ENCODE measurements at regions not wholly inside any gene's neighbourhood (a gene's known extent, or its start where the extent isn't known, plus 50 kb on each side); places are given as distances from the start of the nearest gene placed in this dataset.

GRCh38 chr21:35893156-35893555 is 167.2 kb downstream of the SETD4 start:
- no peak for FAIRE-seq

GRCh38 chr21:35886887-35887286 is 173.4 kb downstream of the SETD4 start:
- no peak for FAIRE-seq

GRCh38 chr21:35885942-35886541 is 174.3 kb downstream of the SETD4 start:
- no peak for FAIRE-seq

DNA sequence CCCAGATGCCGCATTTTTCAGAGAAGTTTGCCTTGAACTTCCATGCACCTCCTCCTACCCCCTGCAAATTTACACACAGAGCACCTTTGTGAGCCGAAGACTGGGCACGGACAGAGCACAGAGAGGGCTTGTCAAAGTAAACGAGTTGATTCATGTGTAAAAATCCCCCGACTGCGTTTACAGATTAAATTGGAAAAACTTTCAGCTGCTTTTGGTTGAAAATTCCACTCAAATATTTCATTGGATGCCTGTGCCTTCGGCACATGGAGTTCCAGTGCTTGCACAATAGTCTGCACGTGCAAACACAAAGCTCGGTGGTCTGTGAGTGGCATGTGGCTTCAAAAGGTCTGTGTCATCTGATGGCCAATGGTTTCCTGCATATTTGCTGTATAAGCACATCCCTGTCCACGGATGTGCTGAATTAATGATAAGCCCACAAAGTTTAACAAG is 177.5 kb downstream of the SETD4 start:
- FAIRE-seq = no peak

GRCh38 chr21:35873441-35873840 is 186.9 kb downstream of the SETD4 start:
- FAIRE-seq = no peak

DNA sequence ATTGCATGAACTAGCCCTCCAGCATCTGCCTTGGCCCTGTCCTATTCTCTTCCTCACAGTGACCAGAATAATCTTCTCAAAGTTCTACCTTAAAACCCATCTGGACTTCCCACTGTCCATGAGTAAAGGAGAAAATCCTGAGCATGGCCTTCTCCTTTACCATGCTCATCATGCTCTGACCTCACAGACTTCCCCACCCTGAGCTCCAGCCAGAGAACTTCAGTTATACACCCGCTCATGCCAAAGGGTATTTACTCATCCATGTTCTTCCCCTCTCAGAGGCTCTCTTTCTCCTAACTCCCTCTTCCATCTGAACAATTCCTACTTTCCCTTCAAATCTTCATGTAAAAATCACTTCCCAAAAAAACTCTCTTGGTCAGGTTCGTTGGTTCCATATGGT is 188.4 kb downstream of the SETD4 start:
- no peak for FAIRE-seq

DNA sequence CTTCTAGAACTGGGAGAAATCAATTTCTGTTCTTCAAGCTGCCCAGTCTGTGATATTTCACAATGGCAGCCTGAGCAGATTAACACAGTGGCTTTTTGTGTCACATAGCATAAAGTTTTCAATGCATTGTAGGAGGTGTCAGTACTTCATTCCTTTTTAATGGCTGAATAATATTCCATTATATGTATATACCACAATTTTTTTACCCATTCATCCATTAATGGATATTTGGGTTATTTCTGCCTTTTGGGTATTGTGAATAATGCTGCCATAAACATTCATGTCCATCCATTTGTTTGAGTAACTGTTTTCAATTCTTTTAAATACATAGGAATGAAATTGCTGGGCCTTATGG is 191.5 kb downstream of the SETD4 start:
- FAIRE-seq = no peak

GRCh38 chr21:35868005-35868868 is 192.1 kb downstream of the SETD4 start:
- FAIRE-seq = no peak

DNA sequence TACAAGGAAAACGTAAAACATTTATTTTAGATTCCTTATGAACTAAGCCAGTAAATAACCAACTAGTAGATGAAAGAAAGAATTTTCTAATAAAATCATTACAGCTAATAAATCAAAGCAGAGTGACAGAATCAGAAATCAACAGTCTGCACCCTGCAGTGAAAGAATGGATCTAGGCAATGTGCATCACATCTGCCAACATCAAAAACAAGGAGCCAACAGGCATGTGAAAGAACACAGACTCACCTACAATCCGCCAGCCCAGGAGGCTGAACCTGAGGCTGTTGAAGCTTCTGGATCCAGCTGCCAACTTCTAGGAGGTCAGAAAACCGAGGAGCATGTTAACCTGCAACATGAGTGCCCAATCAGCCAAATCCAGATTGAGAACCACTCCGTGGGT is 196.3 kb downstream of the SETD4 start:
- no peak for FAIRE-seq

DNA sequence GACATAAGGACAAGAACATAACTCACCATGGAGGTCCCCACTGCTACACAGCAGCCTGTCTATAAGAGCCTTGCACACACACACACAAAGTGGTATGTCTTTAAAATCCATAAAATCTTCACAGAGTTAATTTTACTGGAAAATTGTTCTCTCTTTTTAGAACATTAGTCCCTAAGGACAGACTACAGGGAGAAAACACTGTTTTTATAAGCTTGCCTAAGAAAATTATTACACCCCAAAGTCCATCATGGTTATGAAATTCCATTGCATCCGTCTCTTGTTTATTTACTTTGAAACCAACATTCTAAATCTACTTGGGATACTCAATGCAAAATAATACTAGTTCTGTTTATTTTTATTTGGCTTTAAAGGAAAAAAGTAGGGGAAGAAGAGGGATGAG is 197.4 kb downstream of the SETD4 start:
- FAIRE-seq = no peak

GRCh38 chr21:35861661-35862060 is 198.7 kb downstream of the SETD4 start:
- no peak for FAIRE-seq

GRCh38 chr21:35860189-35860869 is 200.0 kb downstream of the SETD4 start:
- no peak for FAIRE-seq

- no peak for FAIRE-seq
Observed at GRCh38 chr21:35859677-35860076, 200.6 kb downstream of the SETD4 start.

GRCh38 chr21:35857095-35857494 is 203.2 kb downstream of the SETD4 start:
- FAIRE-seq = no peak

DNA sequence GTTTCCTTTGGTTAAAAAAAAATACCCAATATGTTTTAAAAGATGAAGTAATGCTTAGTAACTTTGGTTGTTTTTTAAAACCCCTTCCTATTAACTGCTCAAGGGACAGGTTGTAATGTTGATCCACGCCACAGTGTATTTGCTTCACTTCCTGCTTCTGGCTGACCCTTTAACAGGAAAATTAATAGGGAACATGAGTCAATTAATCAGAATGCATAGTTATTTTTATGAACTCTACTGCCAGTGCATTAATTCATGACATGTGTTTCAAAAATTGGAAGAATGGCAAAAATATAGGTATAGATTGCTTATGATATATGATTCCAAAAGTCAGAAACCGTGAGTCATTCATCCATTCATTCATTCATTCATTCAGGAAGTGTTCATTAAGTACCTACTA is 204.8 kb downstream of the SETD4 start:
- FAIRE-seq = no peak

DNA sequence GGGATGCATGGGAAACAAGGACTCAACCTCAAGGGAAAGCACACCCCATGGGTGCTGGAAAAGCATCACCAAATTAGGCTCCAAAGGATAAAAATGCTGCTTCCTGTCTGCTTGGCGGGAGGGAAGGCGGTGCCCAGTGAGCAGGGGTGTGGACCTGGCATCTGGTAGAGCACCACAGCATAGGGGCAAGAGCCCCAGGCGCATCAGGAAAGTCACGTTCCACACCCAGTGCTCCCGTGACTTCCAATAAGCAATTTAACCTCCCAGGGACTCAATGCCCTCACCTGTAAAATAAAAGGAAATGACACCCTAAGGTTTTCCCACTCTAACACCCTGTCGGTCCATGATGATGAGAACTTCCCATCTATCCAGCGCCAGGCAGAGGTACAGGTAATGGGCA is 206.0 kb downstream of the SETD4 start:
- FAIRE-seq = no peak

DNA sequence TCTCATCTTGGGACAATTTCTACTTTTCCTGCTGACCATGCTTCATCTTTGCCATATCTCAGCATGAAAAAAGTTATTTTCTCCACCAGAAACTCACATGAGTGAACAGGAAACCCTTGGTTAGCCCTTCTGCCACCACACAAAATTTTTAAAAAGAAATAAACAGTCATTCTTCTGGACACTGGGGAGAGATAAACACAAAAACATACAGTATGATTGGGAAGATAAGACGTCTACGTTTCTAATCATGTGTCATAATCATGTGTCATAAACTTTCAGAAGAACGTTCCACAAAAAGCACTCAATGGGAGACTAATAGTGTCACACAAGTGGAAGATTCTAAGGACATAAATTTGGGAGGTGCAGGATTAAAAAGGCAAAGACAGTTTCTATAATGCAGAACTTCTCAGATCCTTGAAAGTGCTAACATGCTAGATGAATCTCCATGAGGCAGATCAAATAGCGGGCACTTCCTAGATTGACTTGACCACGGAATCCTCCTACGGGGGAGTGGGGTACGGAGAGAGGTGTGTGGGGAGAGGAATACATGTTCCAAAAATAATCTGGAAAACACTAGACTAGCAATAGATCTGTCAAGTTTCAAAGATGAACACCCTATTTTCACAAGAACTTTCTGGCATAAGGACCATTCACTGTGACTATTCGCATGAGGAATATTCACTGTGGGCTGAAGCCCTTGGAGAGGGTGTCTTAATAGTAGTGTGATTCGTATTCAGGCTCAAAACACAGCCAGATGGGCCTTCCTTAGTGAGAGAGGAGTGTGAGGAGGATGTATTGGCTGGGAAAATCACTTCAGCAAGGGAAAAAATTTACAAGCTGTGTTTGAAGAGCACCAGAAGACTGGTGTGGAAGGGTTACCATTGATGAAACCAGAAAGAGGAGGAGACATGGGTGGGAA is 206.7 kb downstream of the SETD4 start:
- no peak for FAIRE-seq

GRCh38 chr21:35852820-35853219 is 207.5 kb downstream of the SETD4 start:
- no peak for FAIRE-seq

GRCh38 chr21:35850542-35851103 is 209.7 kb downstream of the SETD4 start:
- no peak for FAIRE-seq

GRCh38 chr21:35850029-35850428 is 210.3 kb downstream of the SETD4 start:
- FAIRE-seq = no peak

DNA sequence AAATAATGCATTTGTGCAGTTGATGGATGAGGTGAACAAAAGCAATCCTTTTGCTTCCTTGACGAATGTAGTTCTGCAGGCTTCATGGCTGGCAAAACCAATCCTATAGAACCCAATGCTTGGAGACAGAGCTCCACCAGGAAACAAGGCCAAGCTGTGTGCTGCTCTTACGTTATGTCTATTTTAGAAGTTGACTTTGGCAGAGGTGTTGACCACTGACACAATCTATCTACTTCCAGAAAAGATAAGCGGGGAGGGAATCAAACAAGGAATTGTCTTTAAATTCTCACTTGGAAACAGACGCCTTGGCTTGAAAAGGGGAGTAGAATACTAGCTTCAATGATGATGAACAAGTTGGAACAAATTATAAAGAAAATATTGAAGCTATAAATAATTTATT is 211.2 kb downstream of the SETD4 start:
- FAIRE-seq = no peak

GRCh38 chr21:35843911-35844667 is 216.2 kb downstream of the SETD4 start:
- no peak for FAIRE-seq
